AG04450 (cell line): ENCODE measurements at regions not wholly inside any gene's neighbourhood (a gene's known extent, or its start where the extent isn't known, plus 50 kb on each side); places are given as distances from the start of the nearest gene placed in this dataset.

Source experiments
- CTCF ChIA-PET: fragments of 300-600, 350-600 bp; formaldehyde crosslinking; extraction: SDS; loops from one replicate; lab custom pipeline; 2022; ENCODE audit warnings: antibody characterized with exemption, inconsistent platforms; lab: Charles Lee
- POLR2A ChIA-PET: fragments of 350-600 bp; formaldehyde crosslinking; extraction: SDS; loops from one replicate; lab custom pipeline; 2021; ENCODE audit warnings: antibody characterized with exemption, inconsistent platforms; lab: Yijun Ruan, JAX
- DNase-seq: peaks from one replicate; pipeline ENCODE4 v3.0.0-alpha.2; 2011; ENCODE audit warnings: low read depth, low spot score
- H3K27ac ChIP-seq: one replicate; pipeline ENCODE4 v1.5.1; 2012; ENCODE audit warnings: low read depth, low read length, control low read depth
- H3K27me3 ChIP-seq: one replicate; pipeline ENCODE4 v1.6.0; 2012; ENCODE audit warnings: low read length; ENCODE audit not compliant: control insufficient read depth, insufficient read depth
- H3K4me3 ChIP-seq: 2 replicates; pipeline ENCODE4 v1.5.1; 2011; ENCODE audit warnings: mild to moderate bottlenecking, low read depth, low read length, control low read depth
- H3K9me3 ChIP-seq: 2 replicates; pipeline ENCODE4 v1.5.1; 2012; ENCODE audit warnings: low read length; ENCODE audit not compliant: control insufficient read depth, insufficient read depth
- CTCF ChIP-seq: IDR thresholded peaks from 2 replicates; pipeline ENCODE4 v1.5.1; 2011; ENCODE audit warnings: low read depth, low read length, control low read depth, inconsistent platforms

- H3K4me3 ChIP-seq, result no peak overlapping the region
- no peak for TF ChIP-seq CTCF
- H3K9me3 ChIP-seq, result no peaks in the 10 kb centered on the region
- H3K27me3 ChIP-seq, result no peaks in the 10 kb centered on the region
- CTCF ChIA-PET, result interaction anchor here (0.7 to 0.8 kb wide), 2 partner anchors 22 to 314 kb away, joined by 3 to 4 read pairs; no protein-coding TSS in a partner anchor
- DNase-seq, result no peak
- POLR2A ChIA-PET, result interaction anchor here (0.6 to 1.8 kb wide), 5 partner anchors 121 to 461 kb away, joined by 3 to 11 read pairs (median 3); no protein-coding TSS in a partner anchor
- peak overlapping the region; percentile 91 for H3K27ac ChIP-seq
Measured at GRCh38 chr21:35206141-35207125, 157.3 kb upstream of the RUNX1 start.

GRCh38 chr21:35204850-35205541 lies 155.9 kb upstream of the RUNX1 start:
- Histone ChIP-seq H3K27ac (peak overlapping the region; percentile 91), H3K9me3 (no peaks in the 10 kb centered on the region), H3K4me3 (peak overlapping the region; percentile 14), H3K27me3 (no peaks in the 10 kb centered on the region)
- ChIA-PET POLR2A (interaction anchor here (0.6 to 1.8 kb wide), 9 partner anchors 27 to 459 kb away, joined by 3 to 11 read pairs (median 4); no protein-coding TSS in a partner anchor), CTCF (interaction anchor here (0.6 to 1.9 kb wide), 12 partner anchors 20 to 864 kb away, joined by 3 to 11 read pairs (median 4); no protein-coding TSS in a partner anchor)
- TF ChIP-seq CTCF, result peak; percentile 41
- DNase-seq, result peak; percentile 93

GRCh38 chr21:35204125-35204524 lies 155.0 kb upstream of the RUNX1 start:
- no peak overlapping the region for H3K4me3 ChIP-seq
- ChIA-PET POLR2A (interaction anchor here (0.6 to 1.2 kb wide), 2 partner anchors 53 to 389 kb away, joined by 4 to 7 read pairs; no protein-coding TSS in a partner anchor), CTCF (interaction anchor here (0.6 to 1.9 kb wide), 6 partner anchors 112 to 636 kb away, joined by 4 to 11 read pairs (median 5); no protein-coding TSS in a partner anchor)
- no peaks in the 10 kb centered on the region for H3K9me3 ChIP-seq
- H3K27ac ChIP-seq, result peak overlapping the region; percentile 65
- DNase-seq, result no peak
- no peak for TF ChIP-seq CTCF
- H3K27me3 ChIP-seq, result no peaks in the 10 kb centered on the region

DNA sequence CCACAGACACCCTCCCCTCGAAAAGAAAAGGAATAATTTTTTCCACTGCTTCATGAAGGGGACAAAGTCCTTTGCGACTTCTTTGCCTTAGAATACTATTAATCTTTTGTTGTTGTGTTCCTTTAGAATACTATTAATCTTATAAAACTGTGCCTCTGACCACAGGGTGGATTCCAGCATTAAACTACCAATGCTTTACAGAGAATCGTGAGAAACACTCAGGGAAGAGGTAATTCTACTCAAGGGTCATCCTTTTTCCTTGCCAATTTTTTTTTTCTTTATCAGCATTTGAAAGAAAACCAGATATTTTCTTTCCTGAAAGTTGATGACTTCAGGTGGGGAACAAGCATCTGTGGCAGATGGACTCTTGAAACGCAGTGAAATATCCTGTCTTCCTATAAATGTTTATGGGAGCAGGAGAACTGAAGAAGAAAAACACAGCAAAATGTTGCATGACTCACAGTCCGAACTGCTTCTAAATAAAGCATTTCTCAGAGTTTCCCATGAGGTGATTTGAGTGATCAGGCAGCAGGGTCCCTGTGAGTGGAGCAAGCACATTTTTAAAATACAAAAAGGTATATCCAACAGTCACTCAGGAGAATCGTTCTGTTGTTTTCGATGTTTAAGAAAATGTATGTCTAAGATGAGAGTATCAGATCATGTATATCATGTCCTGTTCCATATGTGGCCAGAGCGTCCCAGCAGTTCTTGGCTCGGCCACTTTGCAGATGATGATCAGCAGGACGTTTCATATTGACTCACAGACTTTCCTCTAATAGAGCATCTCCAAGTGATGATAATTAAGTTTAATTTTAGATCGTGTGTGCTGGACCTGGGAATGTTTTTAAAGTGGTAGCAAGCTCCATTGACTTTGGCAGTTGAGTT lies 154.2 kb upstream of the RUNX1 start:
- no peak for DNase-seq
- Histone ChIP-seq H3K27ac (peak overlapping the region; percentile 69), H3K4me3 (no peak overlapping the region), H3K27me3 (no peaks in the 10 kb centered on the region), H3K9me3 (no peaks in the 10 kb centered on the region)
- TF ChIP-seq CTCF, result no peak
- POLR2A ChIA-PET, result no interaction called here
- CTCF ChIA-PET, result interaction anchor here (1.3 kb wide), 2 partner anchors 14 to 152 kb away, joined by 3 to 4 read pairs; no protein-coding TSS in a partner anchor
